ENCODE measurements at regions not wholly inside any gene's neighbourhood (a gene's known extent, or its start where the extent isn't known, plus 50 kb on each side); places are given as distances from the start of the nearest gene placed in this dataset.
"Not testable (repeated sequence)": the region's sequence is repeated elsewhere in the genome, so short reads cannot be mapped to it uniquely, and the experiment has no call there.

GRCh38 chr16:58792188-58792587 lies 58.1 kb upstream of the GOT2 start:
- H3K27me3 Mint-ChIP-seq (ENCODE audit: insufficient read depth, low read depth, poor library complexity): peaks cover 5% of the 10 kb centered on the region
- no peak overlapping the region; the same call in 1 of the 2 replicates for H3K27ac Mint-ChIP-seq
- H3K9me3 Mint-ChIP-seq: no peaks in the 10 kb centered on the region
- Histone ChIP-seq H3K4me3 (no peak overlapping the region), H4K20me1 (replicated peaks; ENCODE audit: insufficient read depth) (no peaks in the 10 kb centered on the region; the same call in 1 of the 2 replicates), H3K36me3 (ENCODE audit: insufficient read depth) (no peaks in the 10 kb centered on the region), H3K9me2 (ENCODE audit: insufficient read depth) (peaks cover 3% of the 10 kb centered on the region; the same call in 1 of the 2 replicates), H3F3A (replicated peaks; ENCODE audit: low read depth) (no peaks in the 10 kb centered on the region), H3K79me2 (replicated peaks; ENCODE audit: insufficient read depth) (no peaks in the 10 kb centered on the region), H3K27ac (ENCODE audit: low read depth) (no peak overlapping the region), H3K4me1 (ENCODE audit: insufficient read depth) (peaks cover 12% of the 10 kb centered on the region), H3K4me2 (peak overlapping the region; percentile 28; the same call in 1 of the 2 replicates), H3K27me3 (ENCODE audit: insufficient read depth) (no peaks in the 10 kb centered on the region), H2AFZ (peak overlapping the region; percentile 5; the same call in 1 of the 2 replicates)
- ATAC-seq (no peak), DNase-seq (ENCODE audit: low spot score) (no peak)
- H3K4me3 Mint-ChIP-seq: no peak overlapping the region
- H3K36me3 Mint-ChIP-seq (ENCODE audit: low read depth): no peaks in the 10 kb centered on the region
- no peak for TF ChIP-seq ETS1 (IDR thresholded peaks at IDR 0.05)
- no peak for TF ChIP-seq ZNF114 (CRISPR knock-in tag; IDR thresholded peaks at IDR 0.05)
- TF ChIP-seq JUNB (IDR thresholded peaks at IDR 0.05; ENCODE audit: unreplicated experiment): no peak
- no peak for TF ChIP-seq EZH2phosphoT487 (IDR thresholded peaks at IDR 0.05; ENCODE audit: unreplicated experiment)
- TF ChIP-seq CREB1 (CRISPR knock-in tag; IDR thresholded peaks at IDR 0.05; ENCODE audit: low read depth): no peak
- no peak for TF ChIP-seq REST (IDR thresholded peaks at IDR 0.05; ENCODE audit: unreplicated experiment)
- TF ChIP-seq EZH2 (IDR thresholded peaks at IDR 0.05; ENCODE audit: low read depth, unreplicated experiment): no peak
- no peak for TF ChIP-seq STAT1 (IDR thresholded peaks at IDR 0.05; ENCODE audit: unreplicated experiment)
- peaks cover 12% of the 10 kb centered on the region; the same call in 2 of the 3 replicates for H3K4me1 Mint-ChIP-seq

- not testable (repeated sequence) for H3K36me3 Mint-ChIP-seq (ENCODE audit: low read depth); H3K9me2 ChIP-seq (ENCODE audit: insufficient read depth); ATAC-seq; DNase-seq (ENCODE audit: low spot score); H3K4me3 Mint-ChIP-seq; H3K79me2 ChIP-seq (replicated peaks; ENCODE audit: insufficient read depth); H3K4me2 ChIP-seq; H3K4me3 ChIP-seq; H3K27ac ChIP-seq (ENCODE audit: low read depth); H3K27me3 ChIP-seq (ENCODE audit: insufficient read depth); H3F3A ChIP-seq (replicated peaks; ENCODE audit: low read depth); H2AFZ ChIP-seq; H3K9me3 Mint-ChIP-seq; H4K20me1 ChIP-seq (replicated peaks; ENCODE audit: insufficient read depth); H3K27ac Mint-ChIP-seq; H3K36me3 ChIP-seq (ENCODE audit: insufficient read depth); H3K27me3 Mint-ChIP-seq (ENCODE audit: insufficient read depth, low read depth, poor library complexity)
- H3K4me1 ChIP-seq (ENCODE audit: insufficient read depth): peaks cover 12% of the 10 kb centered on the region
- H3K4me1 Mint-ChIP-seq: peaks cover 12% of the 10 kb centered on the region; the same call in 2 of the 3 replicates
Measured at GRCh38 chr16:58790816-58791557, 56.9 kb upstream of the GOT2 start.
